T-helper 9 cell (primary cell): ENCODE measurements at regions not wholly inside any gene's neighbourhood (a gene's known extent, or its start where the extent isn't known, plus 50 kb on each side); places are given as distances from the start of the nearest gene placed in this dataset.

Experiments used
- DNase-seq: peaks from one replicate; pipeline ENCODE4 v3.0.0-alpha.2; 2020

DNA sequence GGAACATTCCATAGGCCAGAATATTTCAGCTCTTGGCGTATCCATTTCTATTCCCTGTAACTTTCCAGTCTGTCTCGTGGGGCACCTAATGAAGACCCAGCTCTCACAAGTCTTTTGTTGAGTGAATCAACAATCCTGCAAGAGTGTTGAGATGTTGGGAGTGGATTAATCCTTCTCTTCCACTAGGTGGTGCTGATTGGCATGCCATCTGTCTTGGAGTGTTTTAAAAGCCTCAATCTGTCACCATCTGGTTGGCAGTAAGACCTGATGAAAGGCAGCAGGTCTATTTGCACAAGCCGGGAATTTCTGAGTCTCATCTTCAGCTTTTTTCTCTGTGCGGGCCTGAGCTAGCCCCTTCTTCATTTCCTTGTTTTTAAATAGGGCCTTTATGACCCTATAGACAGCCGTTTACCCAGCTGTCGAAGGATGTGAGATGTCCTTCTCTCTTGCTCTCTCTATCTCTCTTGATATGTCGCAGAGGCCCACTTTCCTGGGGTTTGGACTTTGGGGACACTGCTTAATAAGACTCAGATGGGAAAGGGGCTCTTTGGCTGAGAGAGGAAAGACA is 180.5 kb downstream of the ZNF365 start:
- no peak for DNase-seq

GRCh38 chr10:62559481-62560200 is 185.5 kb downstream of the ZNF365 start:
- no peak for DNase-seq

DNA sequence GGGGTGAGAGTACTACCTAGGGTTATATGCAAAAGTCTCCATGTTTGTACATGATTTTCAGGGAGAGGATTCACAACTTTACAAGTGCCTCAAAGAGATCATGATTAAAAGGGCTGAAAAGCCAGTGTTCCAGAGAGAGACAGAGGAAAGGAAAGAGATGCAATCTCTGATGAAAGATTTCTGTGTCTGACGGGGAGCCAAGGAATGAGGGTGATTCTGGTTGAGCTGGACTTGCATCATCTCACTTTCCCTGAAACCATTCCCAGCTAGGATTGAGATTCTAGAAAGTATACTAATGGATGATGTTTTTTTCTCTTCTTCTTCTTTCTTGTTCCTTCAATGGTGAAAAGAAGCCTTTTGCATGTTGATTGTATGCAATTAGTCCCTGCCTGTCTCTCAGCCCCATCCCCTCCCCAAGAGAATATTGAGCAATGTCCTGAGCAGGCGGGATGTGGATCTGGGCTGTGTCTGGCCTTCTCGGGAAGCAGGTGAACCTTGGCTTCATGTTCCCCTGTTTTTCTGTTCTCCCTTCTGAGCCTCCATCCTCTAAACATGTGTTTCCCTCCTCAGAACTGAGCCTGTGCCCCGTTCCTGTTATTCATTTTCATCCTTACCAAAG is 186.1 kb downstream of the ZNF365 start:
- no peak for DNase-seq

- DNase-seq = no peak
Observed at GRCh38 chr10:62561151-62561550, 187.0 kb downstream of the ZNF365 start.

- no peak for DNase-seq
Observed at GRCh38 chr10:62562101-62562500, 187.9 kb downstream of the ZNF365 start.

GRCh38 chr10:62562795-62563194 is 188.6 kb downstream of the ZNF365 start:
- no peak for DNase-seq

DNA sequence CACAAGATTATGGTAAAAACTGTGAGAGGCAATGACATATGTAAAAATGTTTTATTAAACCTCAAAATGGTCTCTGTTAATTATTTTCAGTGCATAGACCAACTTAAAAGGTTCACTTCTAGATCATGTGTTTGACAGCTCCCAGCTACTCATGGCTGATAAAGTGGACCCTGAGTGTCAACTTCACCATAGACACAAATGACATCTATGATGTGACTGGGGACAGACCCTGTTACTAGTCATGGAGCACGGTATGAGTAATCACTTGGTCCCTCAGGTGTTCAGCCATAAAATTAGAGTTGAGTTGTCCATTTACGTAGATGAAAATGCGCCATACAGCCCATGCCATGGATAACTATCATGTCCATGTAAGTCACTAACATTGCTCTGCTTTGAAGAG is 199.8 kb downstream of the ZNF365 start:
- no peak for DNase-seq

DNA sequence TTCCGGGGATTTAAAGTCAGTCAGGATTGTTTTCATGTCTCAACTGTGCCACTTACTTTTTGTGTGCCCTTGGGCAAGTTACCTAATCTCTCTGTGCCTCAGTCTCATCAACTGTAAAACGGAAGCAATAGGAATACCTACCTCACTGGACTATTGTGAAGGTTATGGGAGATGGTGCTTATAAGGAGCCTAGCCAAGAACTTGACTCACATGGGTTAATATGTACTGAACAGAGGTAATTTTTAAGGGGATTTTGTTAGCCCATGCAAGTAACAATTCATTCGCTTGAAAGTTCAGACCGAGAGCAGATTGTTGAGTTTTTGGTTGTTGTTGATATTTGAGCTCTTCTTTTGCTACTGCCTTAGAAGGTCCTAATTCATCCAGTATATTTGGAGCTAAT is 202.9 kb downstream of the ZNF365 start:
- no peak for DNase-seq

DNA sequence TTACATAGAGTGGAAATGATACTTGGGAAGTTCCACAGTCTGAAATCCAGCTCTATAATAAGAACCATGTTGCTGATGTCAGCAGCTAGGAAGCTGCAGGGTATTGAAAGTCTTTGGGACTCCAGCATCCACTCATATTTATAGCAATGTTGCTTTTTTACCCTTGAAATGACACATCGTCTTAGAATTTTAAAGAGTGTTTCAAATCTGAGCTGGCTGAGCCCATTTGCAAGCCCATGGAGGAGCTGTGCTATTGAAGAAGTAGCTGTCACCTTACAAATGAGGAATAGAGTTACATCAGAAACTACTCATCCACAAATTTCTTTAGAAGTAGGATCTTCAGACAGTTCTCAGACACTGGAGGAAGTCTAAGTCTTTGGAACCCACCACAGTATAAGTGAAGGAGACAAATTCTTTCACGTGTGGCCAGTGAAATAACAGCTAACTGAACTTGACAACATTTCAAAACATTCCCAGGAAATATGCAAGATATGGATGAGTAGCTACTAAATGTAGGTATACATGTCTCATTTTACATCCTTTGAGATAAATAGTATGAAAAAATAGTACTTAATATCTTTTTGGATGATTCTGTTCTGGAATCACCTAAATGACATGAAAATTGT is 203.6 kb downstream of the ZNF365 start:
- no peak for DNase-seq

DNA sequence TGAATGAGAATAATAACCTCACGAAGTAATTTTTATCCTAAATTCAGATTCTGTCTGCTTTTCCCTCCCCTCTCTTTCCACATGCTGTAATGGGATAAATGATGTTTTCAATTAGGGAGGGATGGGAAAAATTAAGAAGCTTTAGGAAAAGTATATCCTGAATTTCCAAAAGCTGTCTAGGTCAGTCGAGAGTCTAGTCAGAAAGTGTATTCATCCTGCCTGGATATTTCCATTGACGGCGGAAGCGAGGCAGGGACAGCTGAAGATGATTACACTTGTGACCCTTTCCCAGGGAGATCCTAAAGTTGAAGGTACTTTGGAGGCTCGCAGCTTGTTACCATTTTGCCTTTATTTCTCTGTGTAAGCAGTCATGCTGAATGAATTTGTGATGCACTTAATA is 204.1 kb downstream of the ZNF365 start:
- DNase-seq = no peak

DNA sequence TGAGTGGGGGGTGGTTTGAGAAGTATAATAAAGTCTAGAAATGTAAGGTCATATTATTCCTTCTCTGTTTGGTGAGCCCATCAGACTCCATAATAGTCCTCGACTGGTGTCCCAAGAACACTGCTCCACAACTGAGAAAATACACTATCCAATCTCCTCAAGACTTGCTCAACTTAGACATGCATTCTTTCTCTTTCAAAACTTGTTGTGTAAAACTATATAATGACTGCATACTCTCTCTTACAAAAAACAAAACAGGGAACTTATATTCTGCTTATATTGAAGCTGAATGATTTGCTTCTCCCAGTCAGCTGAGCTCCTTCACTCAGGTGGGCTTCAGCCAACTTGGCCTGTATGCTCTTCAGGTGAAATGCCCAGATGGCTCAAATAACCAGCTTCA is 204.7 kb downstream of the ZNF365 start:
- DNase-seq = no peak

- DNase-seq = no peak
Observed at GRCh38 chr10:62580396-62580795, 206.2 kb downstream of the ZNF365 start.

DNA sequence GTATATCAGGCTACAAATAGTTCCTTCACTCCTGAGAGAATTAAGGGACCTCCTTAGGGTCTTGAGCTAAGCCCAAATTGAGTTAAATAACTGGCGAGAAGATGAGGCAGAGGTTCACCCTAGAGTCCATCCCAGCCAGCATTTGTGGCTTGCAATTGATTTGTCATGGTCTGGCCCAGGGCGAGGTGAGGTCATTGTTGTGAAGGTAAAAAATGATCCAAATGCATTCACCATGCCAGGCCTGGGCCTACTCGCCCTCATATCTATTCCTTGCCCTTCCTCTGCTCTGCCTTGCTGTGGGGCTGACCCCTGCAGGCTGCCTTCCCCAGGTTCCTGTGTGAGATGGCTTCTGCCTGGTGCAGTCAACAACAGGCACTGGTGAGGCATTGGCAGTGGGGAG is 207.2 kb downstream of the ZNF365 start:
- DNase-seq = no peak

DNA sequence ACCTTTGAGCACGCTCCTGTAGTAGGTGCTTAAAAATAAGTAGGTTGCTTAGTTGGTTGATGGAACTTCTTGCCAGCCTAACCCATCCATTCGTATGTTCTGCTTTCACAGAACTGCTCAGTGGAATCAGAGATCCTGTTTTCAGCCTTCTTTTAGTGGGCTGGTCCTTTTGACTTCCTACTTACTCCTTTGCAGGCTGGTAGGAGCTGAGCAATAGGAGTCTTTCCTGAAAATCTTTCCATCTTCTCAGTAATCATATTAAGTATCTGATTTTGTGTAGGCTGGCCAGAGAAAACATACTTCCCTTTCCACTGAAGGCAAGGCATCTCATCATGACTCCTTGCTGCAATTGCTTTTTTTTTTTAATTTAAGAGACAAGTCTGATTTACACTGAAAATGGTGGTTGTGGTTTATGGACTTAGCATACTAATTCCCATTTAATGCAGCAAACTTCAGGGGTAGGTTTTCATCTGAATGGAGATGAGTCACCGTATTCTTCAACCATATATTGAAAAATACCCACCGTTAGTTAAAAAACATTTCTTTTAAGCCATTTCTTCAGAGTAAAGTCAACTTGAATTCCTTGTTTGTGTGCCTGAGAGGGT is 208.0 kb downstream of the ZNF365 start:
- DNase-seq = no peak

DNA sequence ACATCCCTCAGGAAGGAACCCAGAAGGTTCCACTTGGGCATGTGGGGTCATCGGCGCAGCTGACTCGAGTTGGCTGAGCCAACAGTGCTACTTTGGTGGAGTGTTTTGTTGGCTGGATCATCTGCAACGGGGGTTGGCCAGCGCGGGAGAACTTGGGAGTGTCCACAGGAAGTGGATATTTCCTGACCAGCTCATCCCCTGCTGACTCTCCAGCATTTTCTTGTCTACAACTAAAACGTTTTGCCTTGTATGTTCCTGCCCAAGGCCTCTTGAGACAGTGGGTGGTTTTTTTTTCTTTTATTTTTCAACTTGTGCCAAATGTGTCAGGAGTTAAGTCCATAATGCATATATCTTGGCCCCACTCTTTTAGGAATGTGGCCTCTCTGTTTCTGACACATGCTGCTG is 208.6 kb downstream of the ZNF365 start:
- DNase-seq = no peak

- no peak for DNase-seq
Observed at GRCh38 chr10:62583876-62584615, 209.9 kb downstream of the ZNF365 start.

DNA sequence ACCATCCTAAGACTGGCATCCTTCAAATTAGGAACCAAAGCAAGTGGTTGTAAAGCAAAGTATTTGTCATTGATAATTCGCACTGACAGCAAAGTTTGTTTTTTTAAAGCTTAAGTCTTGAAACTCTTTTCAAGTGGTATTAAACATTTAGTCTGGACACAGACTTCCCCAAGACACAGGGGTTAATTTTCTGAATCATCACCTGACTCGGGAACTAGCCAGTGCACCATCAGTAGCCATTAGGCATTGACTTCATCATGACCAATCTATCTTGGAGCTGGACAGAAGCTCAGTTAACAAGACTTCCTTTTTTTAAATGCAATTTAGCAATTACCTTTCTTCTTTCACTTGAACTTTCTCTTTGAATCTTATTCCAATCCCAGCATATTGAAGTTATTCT is 210.6 kb downstream of the ZNF365 start:
- DNase-seq = no peak

DNA sequence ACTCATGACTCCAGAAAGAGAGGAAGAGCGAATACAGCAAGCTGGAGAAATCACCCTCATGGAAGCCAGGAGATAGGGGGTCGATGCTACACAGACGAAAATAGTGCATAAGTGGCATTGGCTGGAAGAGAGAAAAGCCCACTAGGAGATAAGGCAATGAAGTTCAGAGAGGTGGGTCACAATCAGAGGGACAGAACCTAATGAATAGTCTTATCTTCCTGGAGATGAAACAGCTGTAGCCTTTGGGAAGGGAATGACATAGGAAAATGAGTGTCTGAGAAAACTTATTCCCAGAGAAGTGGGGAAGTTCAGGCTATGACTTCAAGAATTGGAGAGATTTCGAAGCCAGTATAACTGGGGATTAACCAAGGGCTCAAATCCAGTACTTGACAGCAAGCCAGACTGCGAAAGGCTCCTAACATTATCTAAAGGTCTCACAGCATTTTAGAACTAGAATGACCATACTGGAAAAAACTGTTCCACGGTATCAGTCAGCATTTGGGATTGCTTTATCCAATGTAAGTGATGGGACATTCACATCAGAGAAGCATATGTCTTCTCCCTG is 211.1 kb downstream of the ZNF365 start:
- DNase-seq = no peak

GRCh38 chr10:62587011-62587410 is 212.8 kb downstream of the ZNF365 start:
- DNase-seq = no peak

- no peak for DNase-seq
Observed at GRCh38 chr10:62588116-62588515, 213.9 kb downstream of the ZNF365 start.

DNA sequence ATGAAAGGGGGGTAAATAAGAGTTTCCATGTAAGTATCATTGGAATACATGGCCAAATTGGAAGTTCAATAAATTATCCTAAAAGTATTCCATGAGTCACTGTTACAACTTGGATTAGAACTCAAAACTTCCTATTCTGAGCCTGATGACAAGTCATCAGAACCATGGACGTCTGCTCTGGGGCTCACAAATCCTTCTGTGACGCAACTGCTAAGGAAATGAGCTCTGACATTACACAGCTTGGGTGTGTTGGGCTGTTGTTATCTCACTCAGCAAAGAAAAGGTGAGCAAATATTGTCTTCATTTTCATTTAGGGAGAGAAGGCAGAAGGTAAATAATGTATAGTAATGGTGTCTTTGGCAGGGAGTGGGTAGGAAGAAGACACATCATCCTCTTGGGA is 214.8 kb upstream of the ADO start:
- DNase-seq = no peak

DNA sequence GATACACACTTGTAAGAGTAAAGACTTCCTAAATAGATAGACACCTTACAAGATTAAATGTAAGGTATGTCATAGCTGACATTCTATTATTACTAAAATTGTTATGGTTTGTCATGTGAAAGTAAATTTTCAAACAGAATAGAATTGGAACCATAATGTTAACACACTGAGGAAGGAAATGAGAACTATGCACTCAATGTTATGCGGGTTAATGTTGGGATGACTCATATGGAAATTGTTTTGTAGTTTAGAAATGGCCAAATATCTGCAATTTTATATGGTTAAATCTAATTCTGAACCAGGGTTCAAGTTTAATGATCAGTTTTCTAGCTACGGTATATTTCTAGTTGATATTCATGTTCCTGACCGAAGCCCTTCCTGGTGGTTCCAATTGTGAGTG is 214.2 kb upstream of the ADO start:
- DNase-seq = no peak
